HepG2 (cell line): ENCODE measurements at regions not wholly inside any gene's neighbourhood (a gene's known extent, or its start where the extent isn't known, plus 50 kb on each side); places are given as distances from the start of the nearest gene placed in this dataset.

ENCODE experiments used
- CHCHD3 ChIP-seq: sonication (generic); formaldehyde crosslinking; IDR thresholded peaks from 2 replicates; pipeline ENCODE4 v1.8.0; 2022; ENCODE audit warnings: mild to moderate bottlenecking, missing genetic modification reagents, moderate library complexity
- EED ChIP-seq: sonication (generic); formaldehyde crosslinking; IDR thresholded peaks from 2 replicates; pipeline ENCODE4 v1.5.0; 2020; ENCODE audit warnings: mild to moderate bottlenecking, missing genetic modification reagents
- FOXK1 ChIP-seq: sonication (generic); formaldehyde crosslinking; IDR thresholded peaks from 2 replicates; pipeline ENCODE4 v1.4.0; 2020; ENCODE audit warnings: low read depth, missing genetic modification reagents, borderline replicate concordance
- ISX ChIP-seq: sonication (generic); formaldehyde crosslinking; conservative IDR thresholded peaks from 2 replicates; pipeline ENCODE4 v1.5.0; 2020; ENCODE audit warnings: missing genetic modification reagents
- NKX3-1 ChIP-seq: sonication (generic); formaldehyde crosslinking; IDR thresholded peaks from 2 replicates; pipeline ENCODE4 v1.5.0; 2020; ENCODE audit warnings: missing genetic modification reagents
- SSRP1 ChIP-seq: IDR thresholded peaks from 2 replicates; pipeline ENCODE4 v1.6.1; 2016; ENCODE audit warnings: control low read depth
- TBL1XR1 ChIP-seq: fragments of 150-350 bp; IDR thresholded peaks from 2 replicates; pipeline ENCODE4 v1.6.1; 2014; ENCODE audit warnings: borderline replicate concordance, low read length; ENCODE audit not compliant: partially characterized antibody
- TBX3 ChIP-seq: fragments of 450-650 bp; IDR thresholded peaks from 2 replicates; pipeline ENCODE4 v1.6.1; 2017; ENCODE audit warnings: antibody characterized with exemption, mild to moderate bottlenecking, inconsistent platforms, borderline replicate concordance
- ZBTB21 ChIP-seq: sonication (generic); formaldehyde crosslinking; IDR thresholded peaks from 2 replicates; pipeline ENCODE4 v1.4.0; 2020; ENCODE audit warnings: missing genetic modification reagents
- ZNF768 ChIP-seq: sonication (generic); formaldehyde crosslinking; IDR thresholded peaks from 2 replicates; pipeline ENCODE4 v1.4.0; 2020; ENCODE audit warnings: missing genetic modification reagents
- ZSCAN21 ChIP-seq: sonication (generic); formaldehyde crosslinking; IDR thresholded peaks from 2 replicates; pipeline ENCODE4 v1.8.0; 2022; ENCODE audit warnings: mild to moderate bottlenecking, missing genetic modification reagents, moderate library complexity, borderline replicate concordance
- ZSCAN25 ChIP-seq: sonication (generic); formaldehyde crosslinking; IDR thresholded peaks from 2 replicates; pipeline ENCODE4 v1.8.0; 2022; ENCODE audit warnings: mild to moderate bottlenecking, missing genetic modification reagents
- TF ChIP-seq, protein P1 (sequence below): sonication (generic); formaldehyde crosslinking; IDR thresholded peaks from 2 replicates; pipeline ENCODE4 v1.4.0; 2020; ENCODE audit warnings: mild to moderate bottlenecking, missing genetic modification reagents, borderline replicate concordance
- TF ChIP-seq, protein P2 (sequence below): sonication (generic); formaldehyde crosslinking; IDR thresholded peaks from 2 replicates; pipeline ENCODE4 v1.4.0; 2020; ENCODE audit warnings: mild to moderate bottlenecking, low read depth, missing genetic modification reagents
- TF ChIP-seq, protein P3 (sequence below): sonication (generic); formaldehyde crosslinking; IDR thresholded peaks from 2 replicates; pipeline ENCODE4 v1.4.0; 2020; ENCODE audit warnings: missing genetic modification reagents, mild to moderate bottlenecking, borderline replicate concordance
- TF ChIP-seq, protein P4 (sequence below): sonication (generic); formaldehyde crosslinking; IDR thresholded peaks from 2 replicates; pipeline ENCODE4 v1.5.0; 2020; ENCODE audit warnings: mild to moderate bottlenecking, missing genetic modification reagents
- TF ChIP-seq, protein P5 (sequence below): sonication (generic); formaldehyde crosslinking; IDR thresholded peaks from 2 replicates; pipeline ENCODE4 v1.5.0; 2020; ENCODE audit warnings: mild to moderate bottlenecking, missing genetic modification reagents, moderate library complexity

DNA sequence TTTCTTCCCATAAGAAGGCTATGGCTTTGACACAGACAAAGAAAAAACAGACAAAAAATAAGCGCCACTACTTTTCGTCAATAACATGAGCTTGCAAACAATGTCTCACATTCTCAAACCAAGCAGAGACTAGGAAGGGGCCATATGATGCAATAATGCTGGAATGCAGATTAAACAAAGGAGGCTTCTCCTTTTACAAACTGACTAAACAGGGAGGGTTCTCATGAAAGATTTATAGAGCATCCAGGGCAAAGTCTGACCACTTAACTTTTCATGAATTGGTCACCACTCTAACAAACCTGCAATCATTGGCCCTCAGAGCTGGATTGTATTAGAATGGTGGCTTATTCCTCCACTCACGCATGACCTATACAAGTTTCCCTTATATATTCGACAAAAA, 663.3 kb upstream of the CHAC2 start (continued):
- TF ChIP-seq, protein P1, sequence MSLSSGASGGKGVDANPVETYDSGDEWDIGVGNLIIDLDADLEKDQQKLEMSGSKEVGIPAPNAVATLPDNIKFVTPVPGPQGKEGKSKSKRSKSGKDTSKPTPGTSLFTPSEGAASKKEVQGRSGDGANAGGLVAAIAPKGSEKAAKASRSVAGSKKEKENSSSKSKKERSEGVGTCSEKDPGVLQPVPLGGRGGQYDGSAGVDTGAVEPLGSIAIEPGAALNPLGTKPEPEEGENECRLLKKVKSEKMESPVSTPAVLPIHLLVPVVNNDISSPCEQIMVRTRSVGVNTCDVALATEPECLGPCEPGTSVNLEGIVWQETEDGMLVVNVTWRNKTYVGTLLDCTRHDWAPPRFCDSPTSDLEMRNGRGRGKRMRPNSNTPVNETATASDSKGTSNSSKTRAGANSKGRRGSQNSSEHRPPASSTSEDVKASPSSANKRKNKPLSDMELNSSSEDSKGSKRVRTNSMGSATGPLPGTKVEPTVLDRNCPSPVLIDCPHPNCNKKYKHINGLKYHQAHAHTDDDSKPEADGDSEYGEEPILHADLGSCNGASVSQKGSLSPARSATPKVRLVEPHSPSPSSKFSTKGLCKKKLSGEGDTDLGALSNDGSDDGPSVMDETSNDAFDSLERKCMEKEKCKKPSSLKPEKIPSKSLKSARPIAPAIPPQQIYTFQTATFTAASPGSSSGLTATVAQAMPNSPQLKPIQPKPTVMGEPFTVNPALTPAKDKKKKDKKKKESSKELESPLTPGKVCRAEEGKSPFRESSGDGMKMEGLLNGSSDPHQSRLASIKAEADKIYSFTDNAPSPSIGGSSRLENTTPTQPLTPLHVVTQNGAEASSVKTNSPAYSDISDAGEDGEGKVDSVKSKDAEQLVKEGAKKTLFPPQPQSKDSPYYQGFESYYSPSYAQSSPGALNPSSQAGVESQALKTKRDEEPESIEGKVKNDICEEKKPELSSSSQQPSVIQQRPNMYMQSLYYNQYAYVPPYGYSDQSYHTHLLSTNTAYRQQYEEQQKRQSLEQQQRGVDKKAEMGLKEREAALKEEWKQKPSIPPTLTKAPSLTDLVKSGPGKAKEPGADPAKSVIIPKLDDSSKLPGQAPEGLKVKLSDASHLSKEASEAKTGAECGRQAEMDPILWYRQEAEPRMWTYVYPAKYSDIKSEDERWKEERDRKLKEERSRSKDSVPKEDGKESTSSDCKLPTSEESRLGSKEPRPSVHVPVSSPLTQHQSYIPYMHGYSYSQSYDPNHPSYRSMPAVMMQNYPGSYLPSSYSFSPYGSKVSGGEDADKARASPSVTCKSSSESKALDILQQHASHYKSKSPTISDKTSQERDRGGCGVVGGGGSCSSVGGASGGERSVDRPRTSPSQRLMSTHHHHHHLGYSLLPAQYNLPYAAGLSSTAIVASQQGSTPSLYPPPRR (CRISPR knock-in tag): peak; percentile 30; the same call in 1 of the 2 replicates
- TF ChIP-seq TBX3: no peak
- TF ChIP-seq ZNF768 (CRISPR knock-in tag): no peak
- no peak for TF ChIP-seq ZSCAN21
- no peak for TF ChIP-seq EED (CRISPR knock-in tag)
- no peak for TF ChIP-seq CHCHD3 (CRISPR knock-in tag)
- no peak for TF ChIP-seq ZSCAN25 (CRISPR knock-in tag)
- peak; percentile 49; the same call in 1 of the 2 replicates for TF ChIP-seq FOXK1
- TF ChIP-seq NKX3-1 (CRISPR knock-in tag): no peak; the same call in 1 of the 2 replicates
- TF ChIP-seq TBL1XR1: peak; percentile 24
- TF ChIP-seq, protein P2, sequence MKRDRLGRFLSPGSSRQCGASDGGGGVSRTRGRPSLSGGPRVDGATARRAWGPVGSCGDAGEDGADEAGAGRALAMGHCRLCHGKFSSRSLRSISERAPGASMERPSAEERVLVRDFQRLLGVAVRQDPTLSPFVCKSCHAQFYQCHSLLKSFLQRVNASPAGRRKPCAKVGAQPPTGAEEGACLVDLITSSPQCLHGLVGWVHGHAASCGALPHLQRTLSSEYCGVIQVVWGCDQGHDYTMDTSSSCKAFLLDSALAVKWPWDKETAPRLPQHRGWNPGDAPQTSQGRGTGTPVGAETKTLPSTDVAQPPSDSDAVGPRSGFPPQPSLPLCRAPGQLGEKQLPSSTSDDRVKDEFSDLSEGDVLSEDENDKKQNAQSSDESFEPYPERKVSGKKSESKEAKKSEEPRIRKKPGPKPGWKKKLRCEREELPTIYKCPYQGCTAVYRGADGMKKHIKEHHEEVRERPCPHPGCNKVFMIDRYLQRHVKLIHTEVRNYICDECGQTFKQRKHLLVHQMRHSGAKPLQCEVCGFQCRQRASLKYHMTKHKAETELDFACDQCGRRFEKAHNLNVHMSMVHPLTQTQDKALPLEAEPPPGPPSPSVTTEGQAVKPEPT (CRISPR knock-in tag): no peak
- TF ChIP-seq, protein P3, sequence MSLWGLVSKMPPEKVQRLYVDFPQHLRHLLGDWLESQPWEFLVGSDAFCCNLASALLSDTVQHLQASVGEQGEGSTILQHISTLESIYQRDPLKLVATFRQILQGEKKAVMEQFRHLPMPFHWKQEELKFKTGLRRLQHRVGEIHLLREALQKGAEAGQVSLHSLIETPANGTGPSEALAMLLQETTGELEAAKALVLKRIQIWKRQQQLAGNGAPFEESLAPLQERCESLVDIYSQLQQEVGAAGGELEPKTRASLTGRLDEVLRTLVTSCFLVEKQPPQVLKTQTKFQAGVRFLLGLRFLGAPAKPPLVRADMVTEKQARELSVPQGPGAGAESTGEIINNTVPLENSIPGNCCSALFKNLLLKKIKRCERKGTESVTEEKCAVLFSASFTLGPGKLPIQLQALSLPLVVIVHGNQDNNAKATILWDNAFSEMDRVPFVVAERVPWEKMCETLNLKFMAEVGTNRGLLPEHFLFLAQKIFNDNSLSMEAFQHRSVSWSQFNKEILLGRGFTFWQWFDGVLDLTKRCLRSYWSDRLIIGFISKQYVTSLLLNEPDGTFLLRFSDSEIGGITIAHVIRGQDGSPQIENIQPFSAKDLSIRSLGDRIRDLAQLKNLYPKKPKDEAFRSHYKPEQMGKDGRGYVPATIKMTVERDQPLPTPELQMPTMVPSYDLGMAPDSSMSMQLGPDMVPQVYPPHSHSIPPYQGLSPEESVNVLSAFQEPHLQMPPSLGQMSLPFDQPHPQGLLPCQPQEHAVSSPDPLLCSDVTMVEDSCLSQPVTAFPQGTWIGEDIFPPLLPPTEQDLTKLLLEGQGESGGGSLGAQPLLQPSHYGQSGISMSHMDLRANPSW (CRISPR knock-in tag): no peak
- no peak for TF ChIP-seq ISX (CRISPR knock-in tag)
- TF ChIP-seq ZBTB21 (CRISPR knock-in tag): no peak
- TF ChIP-seq, protein P4, sequence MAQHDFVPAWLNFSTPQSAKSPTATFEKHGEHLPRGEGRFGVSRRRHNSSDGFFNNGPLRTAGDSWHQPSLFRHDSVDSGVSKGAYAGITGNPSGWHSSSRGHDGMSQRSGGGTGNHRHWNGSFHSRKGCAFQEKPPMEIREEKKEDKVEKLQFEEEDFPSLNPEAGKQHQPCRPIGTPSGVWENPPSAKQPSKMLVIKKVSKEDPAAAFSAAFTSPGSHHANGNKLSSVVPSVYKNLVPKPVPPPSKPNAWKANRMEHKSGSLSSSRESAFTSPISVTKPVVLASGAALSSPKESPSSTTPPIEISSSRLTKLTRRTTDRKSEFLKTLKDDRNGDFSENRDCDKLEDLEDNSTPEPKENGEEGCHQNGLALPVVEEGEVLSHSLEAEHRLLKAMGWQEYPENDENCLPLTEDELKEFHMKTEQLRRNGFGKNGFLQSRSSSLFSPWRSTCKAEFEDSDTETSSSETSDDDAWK (CRISPR knock-in tag): no peak
- TF ChIP-seq SSRP1 (CRISPR knock-in tag): no peak
- TF ChIP-seq, protein P5, sequence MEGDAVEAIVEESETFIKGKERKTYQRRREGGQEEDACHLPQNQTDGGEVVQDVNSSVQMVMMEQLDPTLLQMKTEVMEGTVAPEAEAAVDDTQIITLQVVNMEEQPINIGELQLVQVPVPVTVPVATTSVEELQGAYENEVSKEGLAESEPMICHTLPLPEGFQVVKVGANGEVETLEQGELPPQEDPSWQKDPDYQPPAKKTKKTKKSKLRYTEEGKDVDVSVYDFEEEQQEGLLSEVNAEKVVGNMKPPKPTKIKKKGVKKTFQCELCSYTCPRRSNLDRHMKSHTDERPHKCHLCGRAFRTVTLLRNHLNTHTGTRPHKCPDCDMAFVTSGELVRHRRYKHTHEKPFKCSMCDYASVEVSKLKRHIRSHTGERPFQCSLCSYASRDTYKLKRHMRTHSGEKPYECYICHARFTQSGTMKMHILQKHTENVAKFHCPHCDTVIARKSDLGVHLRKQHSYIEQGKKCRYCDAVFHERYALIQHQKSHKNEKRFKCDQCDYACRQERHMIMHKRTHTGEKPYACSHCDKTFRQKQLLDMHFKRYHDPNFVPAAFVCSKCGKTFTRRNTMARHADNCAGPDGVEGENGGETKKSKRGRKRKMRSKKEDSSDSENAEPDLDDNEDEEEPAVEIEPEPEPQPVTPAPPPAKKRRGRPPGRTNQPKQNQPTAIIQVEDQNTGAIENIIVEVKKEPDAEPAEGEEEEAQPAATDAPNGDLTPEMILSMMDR (CRISPR knock-in tag): no peak
